SKM-1 treated with dmso at 0.1 percent for 144 hours (cell line): ENCODE measurements at regions not wholly inside any gene's neighbourhood (a gene's known extent, or its start where the extent isn't known, plus 50 kb on each side); places are given as distances from the start of the nearest gene placed in this dataset.
A peak's percentile ranks its signal among the peaks of the same experiment; 100 is the strongest.

Source experiments
- DNase-seq: peaks from one replicate; lab custom pipeline; 2025; ENCODE audit not compliant: unreplicated experiment; lab: John Stamatoyannopoulos, UW

DNA sequence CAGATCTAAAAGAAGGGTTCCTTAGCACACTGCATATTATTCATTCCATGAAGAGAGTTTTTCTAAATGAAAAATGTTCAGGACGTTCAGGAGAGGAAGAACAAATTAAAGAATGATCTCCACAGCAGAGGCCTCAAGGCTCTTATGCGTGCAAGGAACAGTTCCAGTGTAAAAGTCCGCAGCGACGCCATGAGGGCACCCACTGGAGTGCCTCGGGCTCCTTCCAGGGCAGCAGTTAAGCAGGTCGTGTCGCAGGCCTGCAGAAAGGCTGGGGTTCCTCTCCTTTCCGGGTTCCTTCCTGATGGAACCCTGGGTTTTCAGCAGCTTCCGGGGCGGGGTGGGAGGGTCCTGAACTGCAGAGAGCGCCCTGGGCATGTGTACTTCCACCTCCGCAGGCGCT lies 87.1 kb upstream of the SELENOP start:
- DNase-seq, result no peak

- no peak for DNase-seq
Observed at GRCh38 chr5:42896523-42896922, 84.8 kb upstream of the SELENOP start.

DNA sequence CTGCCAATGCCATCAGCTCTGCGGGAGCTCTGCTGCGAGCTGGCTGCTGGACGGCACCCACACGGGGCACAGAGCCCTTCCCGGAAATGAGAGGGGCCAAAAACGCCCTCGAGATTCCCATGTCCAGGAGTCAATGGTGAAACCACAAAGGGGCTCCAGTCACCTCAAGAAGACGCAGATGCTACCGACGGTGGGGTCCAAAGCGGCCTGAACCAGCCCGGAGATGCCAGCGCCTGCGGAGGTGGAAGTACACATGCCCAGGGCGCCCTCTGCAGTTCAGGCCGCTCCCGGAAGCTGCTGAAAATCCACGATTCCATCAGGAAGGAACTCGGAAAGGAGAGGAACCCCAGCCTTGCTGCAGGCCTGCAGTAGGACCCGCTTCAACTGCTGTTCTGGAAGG lies 82.4 kb upstream of the SELENOP start:
- no peak for DNase-seq

- DNase-seq, result peak; percentile 60
Observed at GRCh38 chr5:42889311-42889933, 77.7 kb upstream of the SELENOP start.

GRCh38 chr5:42888771-42889170 lies 77.1 kb upstream of the SELENOP start:
- DNase-seq, result no peak

GRCh38 chr5:42887575-42887974 lies 75.9 kb upstream of the SELENOP start:
- no peak for DNase-seq

DNA sequence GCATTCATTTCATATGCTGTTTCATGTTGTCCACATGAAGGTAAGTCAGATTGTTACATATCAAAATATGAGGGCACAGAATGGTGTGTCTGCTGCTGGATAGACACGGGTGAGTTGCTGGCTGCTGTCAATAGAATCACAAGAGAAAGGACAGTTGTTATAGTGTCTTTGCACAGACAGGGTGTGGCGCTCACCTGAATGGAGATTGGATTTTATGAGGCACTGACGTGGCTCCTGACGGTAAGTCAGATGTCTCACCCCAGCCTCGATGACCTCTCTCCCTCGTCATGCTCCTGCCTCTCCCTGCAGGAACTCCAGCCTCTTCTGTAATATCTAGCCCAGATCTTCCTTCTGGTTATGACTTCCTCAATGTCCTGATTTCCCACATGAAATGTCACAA lies 75.4 kb upstream of the SELENOP start:
- no peak for DNase-seq

DNA sequence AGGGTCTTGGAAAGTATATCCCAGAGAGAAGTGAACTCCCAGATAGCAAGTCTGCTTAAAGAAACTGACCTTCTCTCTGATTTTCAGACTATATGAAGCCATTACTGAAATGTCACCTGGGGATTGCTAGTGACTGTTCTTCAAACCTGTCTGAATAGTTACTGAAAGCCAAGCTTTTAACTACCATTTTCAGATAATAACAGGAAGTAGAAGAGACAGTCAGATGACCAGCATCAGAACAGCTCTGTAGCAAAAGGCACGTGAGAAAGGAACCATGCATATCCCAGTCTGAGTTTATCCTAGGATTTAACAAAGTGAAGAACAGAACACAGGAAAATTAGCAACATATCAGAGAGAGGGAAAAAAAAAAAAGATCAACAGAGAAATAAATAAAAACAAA lies 74.9 kb upstream of the SELENOP start:
- DNase-seq, result no peak

- no peak for DNase-seq
Observed at GRCh38 chr5:42884326-42884725, 72.6 kb upstream of the SELENOP start.

DNA sequence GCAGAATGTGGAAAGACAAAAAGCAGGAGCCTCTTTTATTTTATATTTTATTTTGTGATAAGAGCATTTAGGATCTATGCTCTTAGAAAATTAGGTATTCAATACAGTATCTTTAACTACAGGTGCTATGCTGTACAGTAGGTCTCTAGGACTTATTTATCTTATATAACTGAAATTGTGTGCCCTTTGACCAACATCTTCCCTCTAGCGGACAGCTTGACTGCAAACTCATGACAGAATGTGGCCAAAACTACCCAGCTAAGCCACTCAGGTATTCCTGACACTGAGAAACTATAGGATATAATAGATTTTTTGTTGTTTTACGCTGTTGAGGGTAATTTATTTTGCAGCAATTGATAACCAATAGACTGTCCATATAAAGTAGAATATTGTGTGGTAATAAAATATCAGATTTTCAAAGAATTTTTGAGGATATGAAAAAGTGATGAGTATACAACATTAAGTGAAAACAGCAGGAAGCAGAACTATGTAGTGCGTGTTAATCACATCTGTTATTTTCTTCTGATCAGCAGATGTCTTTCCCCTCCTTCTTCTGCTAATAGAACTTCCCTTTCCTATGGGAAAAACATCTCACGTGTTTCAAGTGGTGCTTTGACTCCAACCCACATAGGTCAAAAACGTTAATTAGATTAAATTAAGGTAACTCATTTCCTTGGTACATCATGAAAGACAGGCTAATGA lies 69.9 kb upstream of the SELENOP start:
- DNase-seq, result no peak

DNA sequence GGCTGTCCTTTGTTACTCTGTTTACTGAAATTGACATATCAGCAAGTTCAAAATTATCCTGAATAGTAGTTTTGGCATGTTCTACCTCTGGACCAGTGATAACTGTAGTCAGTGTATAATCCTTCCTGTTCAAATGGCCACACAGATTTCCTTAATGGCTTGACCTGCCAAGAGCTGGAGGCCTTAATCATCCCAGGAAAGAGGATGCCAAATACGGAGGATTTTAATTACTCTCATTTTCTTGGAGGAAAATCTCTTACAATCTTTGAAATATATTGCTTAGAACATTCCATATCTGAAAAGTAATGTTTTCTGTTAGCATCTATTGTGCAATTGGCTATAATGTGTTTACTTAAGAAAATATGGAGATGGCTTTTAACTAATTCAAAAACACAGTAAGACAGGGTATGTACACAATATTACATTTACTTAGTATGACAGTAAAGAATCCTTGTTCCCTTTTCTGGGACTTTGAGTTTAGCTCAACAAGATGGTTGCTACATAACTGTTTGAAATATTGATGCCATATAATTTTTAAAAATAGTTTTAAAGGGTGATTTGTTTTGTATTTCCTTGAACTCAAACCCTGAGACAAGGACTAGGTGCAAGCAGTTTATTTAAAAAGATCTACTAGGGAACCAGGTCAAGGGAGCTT lies 68.9 kb upstream of the SELENOP start:
- no peak for DNase-seq

DNA sequence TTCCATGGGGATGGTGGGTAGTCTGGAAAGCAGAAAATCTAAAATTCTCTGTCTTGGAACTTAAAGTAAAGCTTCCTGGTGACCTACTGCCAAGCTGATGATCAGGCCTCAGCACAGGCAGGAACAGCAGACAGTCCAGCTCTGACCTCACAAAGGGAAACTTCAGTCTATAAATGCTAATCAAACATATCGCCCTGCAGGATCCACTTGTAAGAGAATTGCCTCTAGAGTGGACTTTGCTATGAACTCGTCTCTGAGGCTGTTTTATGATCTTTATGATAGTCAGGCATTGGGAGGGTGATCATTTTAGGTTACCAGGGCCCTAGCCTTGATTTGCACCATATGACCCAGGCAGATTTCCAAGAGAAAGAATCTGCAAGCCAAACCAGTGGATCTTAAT lies 67.6 kb upstream of the SELENOP start:
- no peak for DNase-seq

GRCh38 chr5:42878550-42878949 lies 66.9 kb upstream of the SELENOP start:
- no peak for DNase-seq

DNA sequence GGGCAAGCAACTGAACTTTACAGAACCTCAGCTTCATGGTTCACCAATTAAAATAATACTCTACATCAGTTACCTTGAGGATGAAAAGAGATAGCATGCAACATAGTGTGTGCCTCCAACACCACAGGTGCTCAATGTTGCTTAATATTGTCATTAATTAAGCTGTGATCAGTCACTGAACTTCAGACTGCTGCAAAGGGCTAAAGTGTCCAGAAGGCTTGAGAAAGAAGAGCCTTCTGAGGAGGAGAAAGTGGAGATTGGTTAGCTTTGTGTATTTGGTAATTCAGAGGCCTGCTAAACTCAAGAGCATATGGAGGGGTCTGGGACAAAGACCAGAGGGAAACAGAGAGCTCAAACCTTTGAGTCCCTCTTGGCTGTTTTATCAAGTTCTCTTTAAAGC lies 66.3 kb upstream of the SELENOP start:
- DNase-seq, result no peak

DNA sequence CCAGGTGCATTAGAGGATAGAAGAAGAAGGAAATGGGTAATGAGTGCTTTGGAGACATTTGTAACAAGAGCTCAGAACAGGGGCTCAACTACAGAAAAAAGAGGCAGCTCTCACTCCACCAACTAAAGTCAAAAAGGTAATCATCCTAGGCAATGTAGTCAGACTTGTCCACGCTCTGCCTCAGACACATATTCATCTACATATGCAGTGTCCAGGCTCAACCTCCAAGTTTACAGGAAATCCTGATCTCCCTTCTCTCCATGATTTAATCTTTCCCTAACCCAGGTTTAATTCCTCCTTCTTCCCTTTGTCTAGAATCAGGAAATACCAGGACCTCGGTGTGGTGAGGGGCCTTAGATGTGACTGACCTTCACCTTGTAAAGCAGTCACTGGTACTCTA lies 65.7 kb upstream of the SELENOP start:
- DNase-seq, result no peak

DNA sequence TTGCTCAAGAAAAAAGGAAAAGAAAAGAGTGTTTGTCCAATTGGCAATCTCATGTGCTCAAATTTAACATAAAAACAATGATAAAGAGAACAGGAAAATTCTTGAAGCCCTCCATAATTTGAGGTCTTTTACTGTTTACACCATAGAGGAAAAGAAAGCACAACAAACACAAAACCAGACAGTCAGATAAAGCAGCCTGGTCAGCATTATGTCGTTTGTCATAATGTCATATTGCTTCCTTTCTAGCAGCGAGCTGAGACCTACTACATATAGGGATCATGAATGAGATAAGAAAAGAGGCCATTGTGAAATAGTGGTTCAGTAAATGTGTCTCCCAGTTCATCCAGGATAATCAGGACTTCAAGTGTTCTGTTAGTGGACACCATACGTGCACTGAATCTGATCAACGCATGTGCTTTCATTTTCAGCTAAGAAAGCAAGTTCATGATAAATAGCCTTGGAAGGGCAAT lies 64.7 kb upstream of the SELENOP start:
- no peak for DNase-seq

DNA sequence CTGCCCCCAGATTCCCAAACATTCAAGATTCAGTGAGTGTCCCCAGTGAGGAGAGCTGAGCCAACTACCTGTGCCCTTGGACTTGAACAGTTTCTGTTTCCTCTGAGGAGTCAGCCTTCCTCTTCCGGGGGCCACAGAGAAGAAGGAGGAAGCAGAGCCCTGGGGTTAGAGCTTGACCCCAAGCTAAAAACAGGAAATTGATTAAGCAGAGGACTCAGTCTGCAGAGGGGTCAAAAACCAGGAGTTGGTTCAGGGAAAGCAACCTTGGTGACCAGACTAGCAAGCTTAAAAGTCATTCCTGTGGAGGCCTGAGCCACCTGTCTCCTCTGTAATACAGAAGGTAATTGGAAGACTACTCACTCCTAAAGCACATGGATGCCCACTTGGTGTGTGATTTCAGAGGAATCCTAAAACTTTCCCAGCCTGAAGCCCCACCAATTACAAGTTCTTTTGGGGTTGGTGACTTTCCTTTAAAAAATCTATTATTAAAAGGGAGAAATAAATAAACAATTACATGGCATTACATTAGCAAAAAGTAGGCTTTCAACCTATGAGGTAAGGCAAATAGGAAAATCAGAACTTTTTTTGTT lies 64.2 kb upstream of the SELENOP start:
- peak; percentile 45 for DNase-seq

DNA sequence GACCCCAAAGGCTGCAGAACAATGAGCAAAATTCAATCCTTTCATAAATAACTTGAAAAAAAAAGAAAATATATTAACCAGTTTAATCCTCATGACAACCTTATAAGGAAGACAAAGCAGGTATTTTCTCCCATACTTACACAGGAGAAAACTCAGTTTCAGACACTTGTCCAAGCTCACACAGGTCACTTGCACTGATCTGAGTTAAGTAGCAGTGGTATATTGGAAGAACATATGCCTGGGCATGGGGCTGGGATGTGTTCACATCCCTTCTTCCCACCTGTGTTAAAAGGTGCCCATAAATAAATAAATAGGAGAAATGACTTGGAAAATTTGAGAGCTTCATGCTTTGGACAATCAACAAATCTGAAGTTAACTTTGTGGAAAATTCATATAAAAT lies 63.5 kb upstream of the SELENOP start:
- no peak for DNase-seq

- no peak for DNase-seq
Observed at GRCh38 chr5:42874621-42875198, 63.0 kb upstream of the SELENOP start.

- DNase-seq, result no peak
Observed at GRCh38 chr5:42872865-42873264, 61.2 kb upstream of the SELENOP start.

- DNase-seq, result no peak
Observed at GRCh38 chr5:42870882-42871418, 59.3 kb upstream of the SELENOP start.
